Naive B cell (primary cell): ENCODE measurements at regions not wholly inside any gene's neighbourhood (a gene's known extent, or its start where the extent isn't known, plus 50 kb on each side); places are given as distances from the start of the nearest gene placed in this dataset.
A peak's percentile ranks its signal among the peaks of the same experiment; 100 is the strongest.
"Not testable (repeated sequence)": the region's sequence is repeated elsewhere in the genome, so short reads cannot be mapped to it uniquely, and the experiment has no call there.

Source experiments
- ATAC-seq, 2 donors: fragments of 150-1000 bp; cut with Tn5 transposase; 2 replicates each; pipeline ENCODE4 v1.10.0; 2021; ENCODE audit warnings: low read depth in 2 of 2, mild to moderate bottlenecking in 2 of 2, moderate library complexity in 2 of 2
- DNase-seq: peaks from one replicate; pipeline ENCODE4 v3.0.0; 2022
- H3K27ac Mint-ChIP-seq, 6 donors: one replicate each; pipeline ENCODE4 v1.8.0; 2020 to 2022; ENCODE audit warnings: mild to moderate bottlenecking in 6 of 6, mixed read lengths in 6 of 6, moderate library complexity in 5 of 6, inconsistent platforms in 2 of 6
- H3K27me3 Mint-ChIP-seq, 3 donors: one replicate each; pipeline ENCODE4 v1.8.0; 2021 to 2022; ENCODE audit warnings: mixed read lengths in 3 of 3, mild to moderate bottlenecking in 1 of 3
- H3K36me3 Mint-ChIP-seq, 2 donors: one replicate each; pipeline ENCODE4 v1.8.0; 2020 to 2022; ENCODE audit warnings: mixed read lengths in 2 of 2, inconsistent platforms in 1 of 2, mild to moderate bottlenecking in 1 of 2
- H3K4me1 Mint-ChIP-seq, 3 donors: one replicate each; pipeline ENCODE4 v1.8.0; 2020 to 2022; ENCODE audit warnings: mixed read lengths in 3 of 3, inconsistent platforms in 1 of 3, mild to moderate bottlenecking in 1 of 3, moderate library complexity in 1 of 3
- H3K4me3 Mint-ChIP-seq, 8 donors: one replicate each; pipeline ENCODE4 v1.8.0; 2020 to 2022; ENCODE audit warnings: mild to moderate bottlenecking in 8 of 8, mixed read lengths in 8 of 8, moderate library complexity in 8 of 8, inconsistent platforms in 2 of 8
- H3K9me3 Mint-ChIP-seq, 7 donors: one replicate each; pipeline ENCODE4 v1.8.0; 2020 to 2022; ENCODE audit warnings: mixed read lengths in 7 of 7, mild to moderate bottlenecking in 5 of 7, inconsistent platforms in 2 of 7, moderate library complexity in 1 of 7

DNA sequence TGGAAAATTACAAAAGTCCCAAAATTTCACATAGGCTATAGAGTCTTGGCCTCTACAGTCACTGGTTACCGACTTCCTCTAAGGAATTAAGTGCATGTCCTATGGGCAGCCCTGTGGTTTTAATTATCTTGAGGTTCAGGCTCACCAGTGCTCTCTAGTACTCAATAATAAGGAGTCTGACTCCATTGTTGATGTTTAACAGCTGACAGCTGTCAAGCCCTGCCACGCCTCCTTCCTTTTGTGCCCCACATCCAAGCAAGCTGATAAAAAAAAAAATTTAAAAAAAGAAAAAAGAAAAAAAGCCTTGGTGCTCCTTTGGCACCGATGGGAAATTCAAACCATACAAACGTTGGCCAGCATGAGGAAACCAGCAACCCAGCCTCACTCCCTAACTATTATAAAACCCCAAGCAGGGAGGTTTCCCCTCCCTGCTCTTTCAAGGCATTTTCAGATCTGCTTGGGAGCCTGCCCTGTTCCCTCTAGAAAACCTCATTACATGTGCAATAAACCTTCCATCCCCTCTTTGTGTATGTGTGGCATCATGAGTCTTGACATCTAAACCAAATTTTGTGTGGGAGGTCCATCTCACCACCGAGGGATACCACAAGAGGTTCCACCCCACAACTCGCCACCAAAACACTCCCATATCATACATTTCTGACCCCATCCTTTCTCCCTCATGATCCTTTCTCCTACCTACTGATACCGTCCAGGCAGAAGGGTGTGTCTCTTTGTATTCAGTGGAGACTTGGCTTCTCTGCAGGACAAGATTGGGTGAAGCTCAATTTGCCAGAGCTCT lies 70.9 kb upstream of the CCDC71L start:
- H3K27ac Mint-ChIP-seq = peak overlapping the region in 4 of 6 donors; percentile 14 to 89 (median 48)

DNA sequence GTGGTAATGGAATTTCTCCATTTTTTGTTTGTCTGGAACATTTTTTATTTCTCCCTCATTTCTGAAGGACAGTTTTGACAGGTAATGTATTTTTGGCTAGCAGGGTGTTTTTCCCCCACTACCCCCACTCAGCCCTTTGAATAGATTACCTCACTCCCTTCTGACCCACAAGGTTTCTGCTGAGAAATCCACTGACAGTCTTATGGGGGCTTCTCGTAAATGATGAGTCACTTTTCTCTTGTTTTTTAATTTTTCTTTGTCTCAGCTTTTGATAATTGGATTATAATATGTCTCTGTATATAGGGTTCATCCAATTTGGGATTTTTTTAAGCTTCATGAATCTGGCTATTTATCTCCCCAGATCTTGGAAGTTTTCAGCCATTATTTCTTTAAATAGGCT lies 74.7 kb upstream of the CCDC71L start:
- Mint-ChIP-seq H3K9me3 (no peaks in the 10 kb centered on the region), H3K4me3 (no peak overlapping the region), H3K4me1 (peaks cover 27 to 32% (median 31%) of the 10 kb centered on the region in 3 donors), H3K36me3 (no peaks in the 10 kb centered on the region), H3K27ac (no peak overlapping the region), H3K27me3 (no peaks in the 10 kb centered on the region)
- DNase-seq (no peak), ATAC-seq (no peak)

More for the DNA sequence above, 70.9 kb upstream of the CCDC71L start:
- Mint-ChIP-seq H3K27me3 (no peaks in the 10 kb centered on the region), H3K4me1 (peaks cover 32 to 42% (median 41%) of the 10 kb centered on the region in 3 donors), H3K4me3 (peak overlapping the region; percentile 21 to 71 (median 52)), H3K36me3 (no peaks in the 10 kb centered on the region), H3K9me3 (no peaks in the 10 kb centered on the region)
- DNase-seq (no peak), ATAC-seq (no peak)

DNA sequence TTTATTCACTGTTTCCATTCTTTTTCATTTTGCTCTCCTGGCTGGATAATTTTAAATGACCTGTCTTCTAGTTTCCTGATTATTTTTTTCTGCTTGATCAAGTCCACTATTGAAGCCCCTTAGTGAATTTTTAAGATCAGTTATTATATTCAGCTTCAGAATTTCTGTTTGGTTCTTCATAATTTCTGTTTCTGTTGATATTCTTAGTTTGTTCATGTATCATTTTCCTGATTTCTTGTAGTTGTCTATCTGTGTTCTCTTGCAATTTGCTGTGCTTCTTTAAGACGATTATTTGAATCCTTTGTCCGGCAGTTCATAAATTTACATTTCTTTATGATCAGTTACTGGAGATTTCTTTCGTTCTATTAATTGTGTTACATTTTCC lies 75.2 kb upstream of the CCDC71L start:
- ATAC-seq (no peak), DNase-seq (no peak)
- Mint-ChIP-seq H3K36me3 (no peaks in the 10 kb centered on the region), H3K4me3 (no peak overlapping the region), H3K4me1 (peaks cover 22 to 28% (median 26%) of the 10 kb centered on the region in 3 donors), H3K9me3 (no peaks in the 10 kb centered on the region), H3K27ac (peak overlapping the region in 2 of 6 donors; percentile 1 to 81), H3K27me3 (no peaks in the 10 kb centered on the region)

DNA sequence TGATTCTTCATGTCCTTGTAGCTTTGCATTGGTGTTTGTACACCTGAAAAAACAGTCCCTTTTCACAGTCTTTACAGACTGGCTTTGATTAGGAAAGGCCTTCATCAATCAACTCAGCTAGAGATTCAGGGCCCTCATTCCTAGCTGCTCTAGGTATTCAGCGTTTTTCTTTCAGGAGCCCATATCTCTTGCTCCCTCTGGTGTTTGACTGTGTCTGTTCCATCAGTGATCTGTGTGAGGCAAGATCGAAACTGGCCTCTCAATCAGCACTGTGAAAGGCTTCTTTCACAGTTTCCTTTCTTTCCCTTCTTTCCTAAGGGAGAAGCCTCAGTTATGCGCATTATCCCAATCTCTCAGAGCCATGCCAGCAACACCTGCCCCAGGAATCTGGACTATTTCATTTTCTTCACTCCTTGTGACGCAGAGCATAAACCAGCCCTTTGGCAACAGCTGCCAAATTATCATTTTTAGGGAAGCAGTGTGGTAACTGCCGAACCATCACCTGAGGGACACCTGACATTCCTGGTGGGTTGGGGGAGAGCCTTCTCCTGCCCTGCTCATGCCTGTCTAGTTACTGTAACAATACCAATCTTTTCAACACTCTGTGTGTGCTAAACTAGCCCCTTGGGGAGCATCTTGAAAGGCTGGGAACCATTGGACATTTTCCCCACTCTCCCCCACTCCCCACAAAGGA lies 75.7 kb upstream of the CCDC71L start:
- H3K27me3 Mint-ChIP-seq = no peaks in the 10 kb centered on the region
- peak overlapping the region; percentile 33 to 95 (median 74) for H3K27ac Mint-ChIP-seq
- DNase-seq (peak; percentile 70), ATAC-seq (peak; percentile 95 to 97)
- peaks cover 17 to 22% (median 20%) of the 10 kb centered on the region in 3 donors for H3K4me1 Mint-ChIP-seq
- no peaks in the 10 kb centered on the region for H3K36me3 Mint-ChIP-seq
- H3K9me3 Mint-ChIP-seq = no peaks in the 10 kb centered on the region
- peak overlapping the region in 6 of 8 donors; percentile 38 to 79 (median 57) for H3K4me3 Mint-ChIP-seq

DNA sequence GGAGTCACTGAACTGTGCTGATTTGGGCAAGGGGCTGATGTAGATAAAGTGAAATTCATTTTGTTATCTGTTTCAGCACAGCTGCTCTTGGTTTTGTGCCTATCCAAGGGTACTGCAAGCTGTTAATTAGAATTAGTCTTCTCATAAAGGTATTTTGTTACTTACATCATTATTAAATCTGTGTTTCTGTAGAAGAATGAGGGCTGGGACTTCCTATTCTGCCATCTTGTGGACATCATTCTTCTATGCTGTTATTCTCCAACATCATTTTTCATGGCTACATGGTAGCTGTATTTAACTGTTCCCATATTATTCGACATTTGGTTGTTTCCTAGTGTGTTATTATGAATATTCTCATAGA lies 76.2 kb upstream of the CCDC71L start:
- H3K4me3 Mint-ChIP-seq = peak overlapping the region in 2 of 8 donors; percentile 44 to 79
- no peaks in the 10 kb centered on the region for H3K27me3 Mint-ChIP-seq
- ATAC-seq (peak; percentile 15 to 24), DNase-seq (no peak)
- H3K4me1 Mint-ChIP-seq = peaks cover 13 to 17% (median 15%) of the 10 kb centered on the region in 3 donors
- H3K9me3 Mint-ChIP-seq = no peaks in the 10 kb centered on the region
- peak overlapping the region in 3 of 6 donors; percentile 17 to 81 (median 66) for H3K27ac Mint-ChIP-seq
- no peaks in the 10 kb centered on the region for H3K36me3 Mint-ChIP-seq

DNA sequence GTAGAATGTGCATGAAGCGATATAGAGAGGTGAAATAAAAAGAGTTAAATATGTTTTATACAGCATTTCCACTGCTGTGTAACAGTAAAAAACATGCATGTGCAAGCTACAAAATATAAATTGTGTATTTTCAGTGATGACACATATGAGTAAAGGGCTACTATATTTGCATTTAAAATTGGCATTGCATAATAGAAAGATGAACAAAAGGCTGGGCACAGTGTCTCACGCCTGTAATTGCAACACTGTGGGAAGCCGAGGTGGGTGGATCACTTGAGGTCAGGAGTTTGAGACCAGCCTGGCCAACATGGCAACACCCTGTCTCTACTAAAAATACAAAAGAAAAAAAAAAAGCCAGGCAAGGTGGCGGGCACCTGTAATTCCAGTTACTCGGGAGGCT lies 79.8 kb upstream of the CCDC71L start:
- ATAC-seq = no peak

DNA sequence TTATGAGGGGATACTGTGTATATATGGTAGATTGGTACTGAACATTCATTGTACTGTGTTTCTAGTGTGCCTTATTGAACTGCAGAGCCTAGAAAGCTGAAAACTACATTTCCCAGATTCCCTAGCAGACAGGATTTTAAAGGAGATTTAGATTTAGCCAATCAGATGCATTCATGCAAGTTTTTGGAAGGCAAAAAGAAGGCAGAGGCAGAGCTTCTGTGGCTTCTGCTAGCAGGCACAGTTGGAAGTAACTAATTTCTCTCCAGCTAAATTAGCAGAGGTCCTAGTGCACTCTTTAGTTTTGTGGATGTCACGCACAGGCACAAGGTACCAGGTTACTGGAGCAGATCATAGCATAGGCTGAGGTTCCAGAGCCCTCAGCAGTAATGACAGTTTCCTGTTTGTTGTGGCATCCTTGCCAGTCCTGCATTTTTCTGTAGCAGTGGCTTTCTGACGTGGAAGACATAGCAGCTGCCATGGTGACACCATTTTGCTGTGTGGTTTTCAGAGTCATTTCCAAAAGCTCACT lies 83.7 kb upstream of the CCDC71L start:
- DNase-seq = no peak
- H3K36me3 Mint-ChIP-seq = no peaks in the 10 kb centered on the region
- no peaks in the 10 kb centered on the region for H3K9me3 Mint-ChIP-seq
- H3K4me3 Mint-ChIP-seq = no peak overlapping the region
- H3K27ac Mint-ChIP-seq = peak overlapping the region in 1 of 6 donors; percentile 45
- ATAC-seq = no peak
- peaks cover 0 to 5% (median 0%) of the 10 kb centered on the region in 3 donors for H3K4me1 Mint-ChIP-seq
- H3K27me3 Mint-ChIP-seq = peaks cover 0 to 5% (median 0%) of the 10 kb centered on the region in 3 donors

More for the DNA sequence above, 79.8 kb upstream of the CCDC71L start:
- H3K27me3 Mint-ChIP-seq = no peaks in the 10 kb centered on the region
- DNase-seq = no peak
- H3K27ac Mint-ChIP-seq = no peak overlapping the region
- peaks cover 8 to 11% (median 10%) of the 10 kb centered on the region in 3 donors for H3K4me1 Mint-ChIP-seq
- H3K36me3 Mint-ChIP-seq = no peaks in the 10 kb centered on the region
- H3K4me3 Mint-ChIP-seq = no peak overlapping the region
- no peaks in the 10 kb centered on the region for H3K9me3 Mint-ChIP-seq

DNA sequence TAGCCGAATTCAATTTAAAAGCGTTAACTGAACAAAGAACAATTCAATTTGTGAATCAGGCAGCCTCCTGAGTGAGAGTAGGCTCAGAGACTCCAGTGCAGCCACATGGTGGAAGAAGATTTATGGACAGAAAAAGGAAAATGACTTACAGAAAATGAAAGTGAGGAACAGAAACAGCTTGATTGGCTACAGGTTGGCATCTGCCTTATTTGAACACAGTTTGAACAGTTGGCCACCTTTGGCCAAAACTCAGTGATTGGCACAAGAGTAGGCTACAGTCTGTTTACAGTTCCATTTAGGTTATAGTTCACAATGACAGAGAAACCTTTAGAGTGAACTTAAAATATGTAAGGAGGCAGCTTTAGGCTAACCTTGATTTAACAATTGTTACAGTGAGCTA lies 86.3 kb upstream of the CCDC71L start:
- not testable (repeated sequence) for DNase-seq, H3K4me1 Mint-ChIP-seq, H3K27ac Mint-ChIP-seq, H3K27me3 Mint-ChIP-seq, ATAC-seq, H3K4me3 Mint-ChIP-seq, H3K36me3 Mint-ChIP-seq, H3K9me3 Mint-ChIP-seq

DNA sequence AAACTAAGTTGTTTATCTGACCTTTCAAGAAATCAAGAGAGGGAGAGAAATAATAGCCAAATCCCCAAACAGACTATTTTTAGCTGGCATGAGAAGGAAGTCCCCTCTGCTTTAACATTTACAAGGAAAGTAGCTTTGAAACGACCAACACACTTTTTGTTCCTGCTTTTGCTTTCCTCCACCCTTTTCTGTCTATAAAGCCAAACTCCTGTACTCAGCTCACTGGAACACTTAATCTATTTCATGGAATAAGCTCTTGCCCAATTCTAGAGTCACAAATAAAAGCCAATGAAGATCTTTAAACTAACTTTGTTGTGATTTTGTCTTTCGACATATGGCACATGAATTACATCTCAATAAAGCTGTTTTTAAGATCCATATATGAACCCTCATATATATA lies 86.8 kb upstream of the CCDC71L start:
- ATAC-seq = no peak
- H3K4me1 Mint-ChIP-seq = peaks cover 0 to 5% (median 0%) of the 10 kb centered on the region in 3 donors

DNA sequence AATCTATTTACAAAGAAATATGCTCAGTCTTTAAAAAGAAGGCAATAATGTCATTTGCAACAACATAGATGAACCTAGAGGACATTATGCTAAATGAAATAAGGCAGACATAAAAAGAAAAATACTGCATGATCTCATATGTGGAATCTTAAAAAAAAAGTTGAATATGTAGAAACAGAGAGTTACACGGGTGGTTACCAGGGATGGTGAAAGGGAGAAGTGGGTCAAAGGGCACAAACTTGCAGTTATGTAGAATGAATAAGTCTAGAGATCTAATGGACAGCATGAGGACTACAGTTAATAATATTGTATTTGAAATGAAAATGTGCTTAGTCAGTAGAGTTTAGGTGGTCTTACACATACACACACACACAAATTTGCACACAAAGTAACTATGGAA lies 88.2 kb upstream of the CCDC71L start:
- Mint-ChIP-seq H3K4me3 (no peak overlapping the region), H3K9me3 (peaks cover 0 to 3% (median 2%) of the 10 kb centered on the region in 7 donors), H3K4me1 (peaks cover 0 to 5% (median 0%) of the 10 kb centered on the region in 3 donors), H3K36me3 (no peaks in the 10 kb centered on the region), H3K27ac (no peak overlapping the region), H3K27me3 (peaks cover 0 to 5% (median 0%) of the 10 kb centered on the region in 3 donors)
- no peak for ATAC-seq
- DNase-seq = no peak

More for the DNA sequence above, 86.8 kb upstream of the CCDC71L start:
- DNase-seq = no peak
- no peaks in the 10 kb centered on the region for H3K36me3 Mint-ChIP-seq
- no peak overlapping the region for H3K4me3 Mint-ChIP-seq
- peaks cover 0 to 5% (median 0%) of the 10 kb centered on the region in 3 donors for H3K27me3 Mint-ChIP-seq
- H3K9me3 Mint-ChIP-seq = no peaks in the 10 kb centered on the region
- H3K27ac Mint-ChIP-seq = no peak overlapping the region

DNA sequence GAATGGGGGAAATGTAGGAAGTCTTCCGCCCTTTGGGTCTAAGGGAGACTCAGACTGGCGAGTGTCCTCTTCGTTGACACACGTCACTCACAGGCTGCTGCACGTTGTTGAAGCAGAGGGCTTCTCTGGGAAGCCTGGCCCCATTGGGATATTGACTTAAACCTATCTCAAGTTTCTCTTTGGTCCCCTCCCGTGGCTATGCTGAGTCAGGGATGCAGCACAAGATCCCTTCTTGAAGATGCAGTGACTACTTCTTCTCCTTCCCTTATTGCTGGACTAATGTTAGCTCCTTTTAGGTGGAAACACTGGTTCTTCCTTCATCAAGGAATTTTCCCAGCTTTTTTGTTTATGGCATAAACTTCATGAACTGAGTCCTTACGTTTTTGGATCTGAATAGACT lies 89.8 kb upstream of the CCDC71L start:
- Mint-ChIP-seq H3K4me3 (no peak overlapping the region), H3K27ac (no peak overlapping the region), H3K9me3 (peaks cover 0 to 12% (median 7%) of the 10 kb centered on the region in 7 donors), H3K4me1 (peaks cover 0 to 5% (median 0%) of the 10 kb centered on the region in 3 donors), H3K27me3 (peaks cover 0 to 5% (median 0%) of the 10 kb centered on the region in 3 donors), H3K36me3 (no peaks in the 10 kb centered on the region)
- DNase-seq (no peak), ATAC-seq (no peak)

DNA sequence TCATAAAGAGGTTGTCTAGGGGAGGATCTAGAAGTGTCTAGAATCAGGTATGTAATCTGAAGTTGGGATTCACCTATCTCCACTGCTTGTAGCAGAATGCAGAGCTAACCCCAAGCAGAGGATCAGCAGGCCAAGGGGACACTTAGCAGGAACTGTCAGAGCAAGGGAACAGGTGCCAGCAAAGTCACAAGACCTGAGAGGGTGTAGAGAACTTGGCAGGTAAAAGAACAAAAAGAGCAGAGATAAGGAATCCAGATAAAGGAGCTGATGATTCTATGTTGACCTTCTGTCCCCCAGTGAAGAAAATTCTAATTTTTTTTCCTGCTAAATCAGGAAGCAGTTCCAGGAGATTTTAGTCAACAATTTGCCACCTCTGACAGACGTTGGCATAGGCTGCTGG lies 91.4 kb upstream of the CCDC71L start:
- ATAC-seq = no peak
- Mint-ChIP-seq H3K36me3 (no peaks in the 10 kb centered on the region), H3K9me3 (peaks cover 0 to 14% (median 7%) of the 10 kb centered on the region in 7 donors), H3K27me3 (peaks cover 0 to 5% (median 0%) of the 10 kb centered on the region in 3 donors), H3K4me3 (no peak overlapping the region), H3K4me1 (peaks cover 0 to under 1% (median 0%) of the 10 kb centered on the region in 3 donors), H3K27ac (no peak overlapping the region)
- no peak for DNase-seq

DNA sequence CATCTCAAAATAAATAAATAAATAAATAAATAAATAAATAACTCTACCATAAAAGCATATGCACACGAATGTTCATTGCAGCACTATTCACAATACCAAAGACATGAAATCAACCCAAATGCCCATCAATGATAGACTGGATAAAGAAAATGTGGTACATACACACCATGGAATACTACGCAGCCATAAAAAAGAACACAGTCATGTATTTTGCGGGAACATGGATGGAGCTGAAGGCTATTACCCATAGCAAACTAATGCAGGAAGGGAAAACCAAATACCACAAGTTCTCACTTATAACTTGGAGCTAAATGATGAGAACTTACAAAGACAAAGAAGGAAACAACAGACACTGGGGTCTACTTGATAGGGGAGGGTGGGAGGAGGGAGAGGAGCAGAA lies 94.1 kb upstream of the CCDC71L start:
- peaks cover 0 to 14% (median 7%) of the 10 kb centered on the region in 7 donors for H3K9me3 Mint-ChIP-seq
- H3K4me3 Mint-ChIP-seq, H3K27me3 Mint-ChIP-seq, H3K36me3 Mint-ChIP-seq, ATAC-seq, DNase-seq, H3K4me1 Mint-ChIP-seq, H3K27ac Mint-ChIP-seq: not testable (repeated sequence)
